Suprapubic skin (tissue), 4 donors: ENCODE measurements at regions not wholly inside any gene's neighbourhood (a gene's known extent, or its start where the extent isn't known, plus 50 kb on each side); places are given as distances from the start of the nearest gene placed in this dataset.

Experiments
- DNase-seq, 2 donors: peaks; one replicate each; pipeline ENCODE4 v3.0.0-alpha.2; 2019; ENCODE audit warnings: low spot score in 2 of 2
- H3K27ac ChIP-seq: fragments of 200-600 bp; sonication (generic); one replicate; pipeline ENCODE4 v1.5.1; 2019
- H3K27me3 ChIP-seq: fragments of 200-600 bp; sonication (generic); one replicate; pipeline ENCODE4 v1.5.1; 2019
- H3K36me3 ChIP-seq: fragments of 200-600 bp; sonication (generic); one replicate; pipeline ENCODE4 v1.5.1; 2019
- H3K4me1 ChIP-seq: fragments of 200-600 bp; sonication (generic); one replicate; pipeline ENCODE4 v1.5.1; 2019
- H3K4me3 ChIP-seq: fragments of 200-600 bp; sonication (generic); one replicate; pipeline ENCODE4 v1.5.1; 2019; ENCODE audit warnings: mild to moderate bottlenecking
- H3K9me3 ChIP-seq: fragments of 200-600 bp; sonication (generic); one replicate; pipeline ENCODE4 v1.5.1; 2019
- EP300 ChIP-seq: sonication (generic); formaldehyde crosslinking; IDR thresholded peaks from one replicate; pipeline ENCODE4 v1.6.1; 2017; ENCODE audit warnings: antibody characterized with exemption
- POLR2A ChIP-seq, 2 donors: fragments of 450-650 bp; IDR thresholded peaks; one replicate each; pipeline ENCODE4 v1.6.1; 2017; ENCODE audit warnings: antibody characterized with exemption in 2 of 2, mild to moderate bottlenecking in 2 of 2, moderate library complexity in 2 of 2
- POLR2AphosphoS5 ChIP-seq, 3 donors: sonication (generic); formaldehyde crosslinking; IDR thresholded peaks; one replicate each; pipeline ENCODE4 v1.6.1; 2017; ENCODE audit warnings: antibody characterized with exemption in 3 of 3
- WGBS: methylation state at CpG from one replicate; pipeline ENCODE4 v1.1.5; 2018; 5-methylcytosine and 5-hydroxymethylcytosine counted together
- TF ChIP-seq, protein P1 (sequence below), 2 donors: fragments of 200-600 bp in 1 of 2; fragments of 450-650 bp in 1 of 2; sonication (generic) in 1 of 2; IDR thresholded peaks; one replicate each; pipeline ENCODE4 v1.5.1; 2016 to 2019; ENCODE audit warnings: antibody characterized with exemption in 2 of 2, mild to moderate bottlenecking in 1 of 2, moderate library complexity in 1 of 2

DNA sequence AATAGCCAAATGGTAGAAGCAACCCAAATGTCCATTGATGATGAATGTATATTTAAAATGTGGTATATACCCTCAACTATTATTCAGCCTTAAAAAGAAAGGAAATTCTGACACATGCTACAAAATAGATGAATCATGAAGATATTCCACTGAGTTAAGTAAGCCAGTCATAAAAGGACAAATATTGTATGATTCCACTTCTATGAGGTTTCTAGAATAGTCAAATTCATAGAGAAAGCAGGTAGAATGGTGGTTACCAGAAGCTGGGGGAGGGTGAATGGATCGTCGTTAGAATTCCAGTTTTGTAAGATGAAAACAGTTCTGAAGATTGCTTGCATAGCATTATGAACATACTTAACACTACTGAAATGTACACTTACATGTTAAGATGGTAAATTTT lies 214.3 kb upstream of the MYLIP start:
- Histone ChIP-seq H3K36me3 (no peaks in the 10 kb centered on the region), H3K9me3 (no peaks in the 10 kb centered on the region), H3K4me3 (no peak overlapping the region), H3K4me1 (no peaks in the 10 kb centered on the region), H3K27me3 (no peaks in the 10 kb centered on the region), H3K27ac (no peak overlapping the region)
- DNase-seq = no peak
- TF ChIP-seq POLR2A (IDR thresholded peaks at IDR 0.05) = no peak
- TF ChIP-seq EP300 = no peak
- TF ChIP-seq POLR2AphosphoS5 (IDR thresholded peaks at IDR 0.05) = no peak
- TF ChIP-seq, protein P1, sequence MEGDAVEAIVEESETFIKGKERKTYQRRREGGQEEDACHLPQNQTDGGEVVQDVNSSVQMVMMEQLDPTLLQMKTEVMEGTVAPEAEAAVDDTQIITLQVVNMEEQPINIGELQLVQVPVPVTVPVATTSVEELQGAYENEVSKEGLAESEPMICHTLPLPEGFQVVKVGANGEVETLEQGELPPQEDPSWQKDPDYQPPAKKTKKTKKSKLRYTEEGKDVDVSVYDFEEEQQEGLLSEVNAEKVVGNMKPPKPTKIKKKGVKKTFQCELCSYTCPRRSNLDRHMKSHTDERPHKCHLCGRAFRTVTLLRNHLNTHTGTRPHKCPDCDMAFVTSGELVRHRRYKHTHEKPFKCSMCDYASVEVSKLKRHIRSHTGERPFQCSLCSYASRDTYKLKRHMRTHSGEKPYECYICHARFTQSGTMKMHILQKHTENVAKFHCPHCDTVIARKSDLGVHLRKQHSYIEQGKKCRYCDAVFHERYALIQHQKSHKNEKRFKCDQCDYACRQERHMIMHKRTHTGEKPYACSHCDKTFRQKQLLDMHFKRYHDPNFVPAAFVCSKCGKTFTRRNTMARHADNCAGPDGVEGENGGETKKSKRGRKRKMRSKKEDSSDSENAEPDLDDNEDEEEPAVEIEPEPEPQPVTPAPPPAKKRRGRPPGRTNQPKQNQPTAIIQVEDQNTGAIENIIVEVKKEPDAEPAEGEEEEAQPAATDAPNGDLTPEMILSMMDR (IDR thresholded peaks at IDR 0.05) = no peak
- 84% methylated on average over 2 of the region's 2 CpGs for WGBS

DNA sequence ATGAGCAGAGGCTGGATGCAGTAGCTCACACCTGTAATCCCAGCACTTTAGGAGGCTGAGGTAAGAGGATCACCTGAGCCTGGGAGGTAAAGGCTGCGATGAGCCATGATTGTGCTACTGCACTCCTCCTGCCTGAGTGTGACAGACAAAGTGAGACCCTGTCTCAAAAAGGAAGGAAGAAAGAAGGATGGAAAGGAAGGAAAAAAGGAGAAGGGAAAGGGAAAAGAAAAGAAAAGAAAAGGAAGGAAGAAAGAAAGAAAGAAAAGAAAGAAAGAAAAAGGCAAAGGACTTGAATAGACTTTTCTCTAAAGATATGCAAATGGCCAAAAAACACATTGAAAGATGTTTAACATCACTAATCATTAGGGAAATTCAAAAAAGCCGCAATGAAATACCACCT lies 215.3 kb upstream of the MYLIP start:
- no peaks in the 10 kb centered on the region for H3K36me3 ChIP-seq
- no peak overlapping the region for H3K4me3 ChIP-seq
- no peaks in the 10 kb centered on the region for H3K27me3 ChIP-seq
- no peaks in the 10 kb centered on the region for H3K4me1 ChIP-seq
- no peak overlapping the region for H3K27ac ChIP-seq
- H3K9me3 ChIP-seq = no peaks in the 10 kb centered on the region
- WGBS = 97% methylated on average over 2 of the region's 2 CpGs
- TF ChIP-seq POLR2A (IDR thresholded peaks at IDR 0.05) (no peak), POLR2AphosphoS5 (IDR thresholded peaks at IDR 0.05) (no peak), EP300 (no peak)
- TF ChIP-seq, protein P1 (IDR thresholded peaks at IDR 0.05) = no peak
- DNase-seq = no peak

DNA sequence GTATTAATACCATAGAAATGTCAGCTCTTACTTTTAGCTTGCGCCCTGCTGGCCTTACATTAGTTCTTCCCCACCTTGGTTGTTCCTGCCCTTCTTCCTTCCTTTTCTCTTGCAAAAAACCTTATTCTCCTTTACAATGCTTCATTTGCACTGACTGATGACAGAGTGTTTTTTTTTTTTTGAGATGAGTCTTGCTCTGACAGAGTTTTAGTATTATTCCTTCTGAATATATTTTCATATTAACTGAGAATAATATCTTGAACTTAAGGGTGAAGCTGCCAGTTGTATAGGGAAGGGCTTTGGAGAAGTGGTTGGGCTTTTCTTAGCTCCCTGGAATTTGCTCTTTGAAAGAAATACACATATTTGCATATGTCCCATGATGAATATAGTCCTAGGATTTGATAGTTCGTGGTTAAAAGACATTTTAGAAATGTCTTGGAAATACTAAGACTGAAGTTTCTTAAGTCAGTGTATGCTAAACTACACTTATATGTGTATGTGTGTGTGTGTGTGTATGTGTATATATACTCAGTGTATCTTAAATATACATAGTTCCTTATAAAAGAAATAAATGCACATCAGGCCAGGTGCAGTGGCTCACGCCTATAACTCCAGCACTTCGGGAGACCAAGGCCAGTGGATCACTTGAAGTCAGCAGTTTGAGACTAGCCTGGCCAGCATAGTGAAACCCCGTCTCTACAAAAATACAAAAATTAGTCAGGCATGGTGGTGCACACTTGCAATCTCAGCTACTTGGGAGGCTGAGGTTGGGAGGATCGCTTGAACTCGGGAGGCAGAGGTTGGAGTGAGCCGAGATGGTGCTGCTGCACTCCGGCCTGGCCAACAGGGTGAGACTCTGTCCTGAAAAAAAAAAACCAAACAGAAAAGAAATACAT lies 216.1 kb upstream of the MYLIP start:
- WGBS = 87% methylated on average over 9 of the region's 9 CpGs
- TF ChIP-seq, protein P1 (IDR thresholded peaks at IDR 0.05) = no peak
- no peak for TF ChIP-seq POLR2AphosphoS5 (IDR thresholded peaks at IDR 0.05)
- no peak for DNase-seq
- no peaks in the 10 kb centered on the region for H3K36me3 ChIP-seq
- H3K4me3 ChIP-seq = no peak overlapping the region
- peaks cover 5% of the 10 kb centered on the region for H3K4me1 ChIP-seq
- H3K9me3 ChIP-seq = no peaks in the 10 kb centered on the region
- H3K27ac ChIP-seq = no peak overlapping the region
- H3K27me3 ChIP-seq = no peaks in the 10 kb centered on the region

DNA sequence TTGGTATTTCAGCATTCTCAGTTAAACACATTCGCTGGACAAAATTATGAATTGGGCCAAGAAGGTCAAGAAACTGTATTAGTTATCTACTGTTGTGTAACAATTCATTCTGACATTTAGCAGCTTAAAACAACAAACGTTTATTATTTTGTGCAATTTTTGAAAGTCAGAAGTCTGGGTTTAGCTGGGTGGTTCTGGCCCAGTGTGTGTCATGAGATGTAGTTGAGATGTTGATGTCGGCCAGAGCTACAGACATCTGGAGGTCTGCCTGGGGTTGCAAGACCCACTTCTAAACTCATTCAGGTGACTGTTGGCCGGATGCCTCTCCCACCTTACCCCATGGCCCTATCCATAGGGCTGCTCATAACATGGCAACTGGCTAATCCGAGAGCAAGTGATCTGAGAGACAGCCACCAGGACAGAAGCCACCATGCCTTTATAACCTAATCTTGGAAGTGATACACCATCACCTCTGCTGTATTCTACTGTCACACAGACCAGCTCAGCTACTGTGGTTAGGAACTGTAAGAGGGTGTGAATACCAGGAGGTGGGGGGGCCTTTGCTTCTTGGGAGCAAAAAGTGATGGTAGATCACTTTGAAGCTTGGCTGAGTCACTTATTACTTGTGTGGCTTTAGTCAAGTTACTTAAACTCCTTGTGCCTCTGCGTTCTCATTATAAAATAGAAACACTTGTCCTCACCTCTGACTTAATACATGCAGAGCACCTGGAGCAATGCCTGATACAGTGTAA lies 217.0 kb upstream of the MYLIP start:
- WGBS = 86% methylated on average over 5 of the region's 6 CpGs
- no peak for DNase-seq
- Histone ChIP-seq H3K4me3 (no peak overlapping the region), H3K9me3 (no peaks in the 10 kb centered on the region), H3K27me3 (no peaks in the 10 kb centered on the region), H3K36me3 (no peaks in the 10 kb centered on the region), H3K27ac (no peak overlapping the region), H3K4me1 (peaks cover 12% of the 10 kb centered on the region)
- TF ChIP-seq EP300 (no peak), POLR2AphosphoS5 (IDR thresholded peaks at IDR 0.05) (no peak), POLR2A (IDR thresholded peaks at IDR 0.05) (no peak)
- TF ChIP-seq, protein P1 (IDR thresholded peaks at IDR 0.05) = no peak
